Chondrocyte (in vitro differentiated cells): ENCODE measurements at regions not wholly inside any gene's neighbourhood (a gene's known extent, or its start where the extent isn't known, plus 50 kb on each side); places are given as distances from the start of the nearest gene placed in this dataset.
A peak's percentile ranks its signal among the peaks of the same experiment; 100 is the strongest.

Source experiments
- DNase-seq: peaks from one replicate; pipeline ENCODE4 v3.0.0; 2021; ENCODE audit warnings: mixed read lengths, low spot score
- H3K27ac Mint-ChIP-seq: one replicate; pipeline ENCODE4 v1.8.0; 2021; ENCODE audit warnings: mild to moderate bottlenecking, moderate library complexity, mixed read lengths; ENCODE audit not compliant: unreplicated experiment
- H3K27me3 Mint-ChIP-seq: 2 replicates; pipeline ENCODE4 v1.8.0; 2021; ENCODE audit warnings: low read depth, mixed read lengths
- H3K36me3 Mint-ChIP-seq: 2 replicates; pipeline ENCODE4 v1.8.0; 2021; ENCODE audit warnings: low read depth, mixed read lengths
- H3K4me1 Mint-ChIP-seq: 2 replicates; pipeline ENCODE4 v1.8.0; 2021; ENCODE audit warnings: low read depth, mild to moderate bottlenecking, mixed read lengths
- H3K4me3 Mint-ChIP-seq: one replicate; pipeline ENCODE4 v1.8.0; 2021; ENCODE audit warnings: mild to moderate bottlenecking, moderate library complexity, mixed read lengths; ENCODE audit not compliant: unreplicated experiment
- H3K9me3 Mint-ChIP-seq: 2 replicates; pipeline ENCODE4 v1.8.0; 2021; ENCODE audit warnings: low read depth, mixed read lengths
- TF ChIP-seq, protein P1 (sequence below): fragments of 200-600 bp; sonication (generic); IDR thresholded peaks from 2 replicates; pipeline ENCODE4 v1.5.0; 2021; ENCODE audit warnings: antibody characterized with exemption, mild to moderate bottlenecking, moderate library complexity

GRCh38 chr4:95898226-95898625 is 58.3 kb downstream of the PDHA2 start:
- H3K9me3 Mint-ChIP-seq, result peaks cover 4% of the 10 kb centered on the region
- no peaks in the 10 kb centered on the region for H3K4me1 Mint-ChIP-seq
- H3K4me3 Mint-ChIP-seq, result no peak overlapping the region
- DNase-seq, result no peak
- no peaks in the 10 kb centered on the region for H3K36me3 Mint-ChIP-seq
- TF ChIP-seq, protein P1, sequence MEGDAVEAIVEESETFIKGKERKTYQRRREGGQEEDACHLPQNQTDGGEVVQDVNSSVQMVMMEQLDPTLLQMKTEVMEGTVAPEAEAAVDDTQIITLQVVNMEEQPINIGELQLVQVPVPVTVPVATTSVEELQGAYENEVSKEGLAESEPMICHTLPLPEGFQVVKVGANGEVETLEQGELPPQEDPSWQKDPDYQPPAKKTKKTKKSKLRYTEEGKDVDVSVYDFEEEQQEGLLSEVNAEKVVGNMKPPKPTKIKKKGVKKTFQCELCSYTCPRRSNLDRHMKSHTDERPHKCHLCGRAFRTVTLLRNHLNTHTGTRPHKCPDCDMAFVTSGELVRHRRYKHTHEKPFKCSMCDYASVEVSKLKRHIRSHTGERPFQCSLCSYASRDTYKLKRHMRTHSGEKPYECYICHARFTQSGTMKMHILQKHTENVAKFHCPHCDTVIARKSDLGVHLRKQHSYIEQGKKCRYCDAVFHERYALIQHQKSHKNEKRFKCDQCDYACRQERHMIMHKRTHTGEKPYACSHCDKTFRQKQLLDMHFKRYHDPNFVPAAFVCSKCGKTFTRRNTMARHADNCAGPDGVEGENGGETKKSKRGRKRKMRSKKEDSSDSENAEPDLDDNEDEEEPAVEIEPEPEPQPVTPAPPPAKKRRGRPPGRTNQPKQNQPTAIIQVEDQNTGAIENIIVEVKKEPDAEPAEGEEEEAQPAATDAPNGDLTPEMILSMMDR, result no peak
- no peak overlapping the region for H3K27ac Mint-ChIP-seq
- no peaks in the 10 kb centered on the region for H3K27me3 Mint-ChIP-seq

GRCh38 chr4:95909211-95909610 is 69.3 kb downstream of the PDHA2 start:
- Mint-ChIP-seq H3K27me3 (no peaks in the 10 kb centered on the region), H3K4me3 (no peak overlapping the region), H3K27ac (no peak overlapping the region), H3K36me3 (no peaks in the 10 kb centered on the region), H3K4me1 (peaks cover 6% of the 10 kb centered on the region), H3K9me3 (peaks cover 9% of the 10 kb centered on the region)
- TF ChIP-seq, protein P1, result no peak
- no peak for DNase-seq

GRCh38 chr4:95910749-95911148 is 70.9 kb downstream of the PDHA2 start:
- H3K4me3 Mint-ChIP-seq, result no peak overlapping the region
- H3K27ac Mint-ChIP-seq, result no peak overlapping the region

GRCh38 chr4:95921470-95921869 is 81.6 kb downstream of the PDHA2 start:
- no peak for DNase-seq
- Mint-ChIP-seq H3K36me3 (peaks cover 1% of the 10 kb centered on the region), H3K9me3 (peaks cover 26% of the 10 kb centered on the region), H3K27ac (no peak overlapping the region), H3K4me1 (peaks cover 5% of the 10 kb centered on the region), H3K27me3 (no peaks in the 10 kb centered on the region), H3K4me3 (no peak overlapping the region)
- TF ChIP-seq, protein P1, result no peak

More at GRCh38 chr4:95910749-95911148, 70.9 kb downstream of the PDHA2 start:
- peaks cover 6% of the 10 kb centered on the region for H3K4me1 Mint-ChIP-seq
- H3K9me3 Mint-ChIP-seq, result peaks cover 9% of the 10 kb centered on the region
- DNase-seq, result peak; percentile 38
- H3K36me3 Mint-ChIP-seq, result no peaks in the 10 kb centered on the region
- H3K27me3 Mint-ChIP-seq, result no peaks in the 10 kb centered on the region
- TF ChIP-seq, protein P1, result no peak

GRCh38 chr4:95929448-95930064 is 89.7 kb downstream of the PDHA2 start:
- DNase-seq, result no peak
- Mint-ChIP-seq H3K36me3 (peaks cover 2% of the 10 kb centered on the region), H3K9me3 (peaks cover 42% of the 10 kb centered on the region), H3K27me3 (no peaks in the 10 kb centered on the region), H3K4me3 (no peak overlapping the region), H3K27ac (no peak overlapping the region), H3K4me1 (peaks cover 1% of the 10 kb centered on the region)
- TF ChIP-seq, protein P1, result no peak
